ENCODE measurements at regions not wholly inside any gene's neighbourhood (a gene's known extent, or its start where the extent isn't known, plus 50 kb on each side); places are given as distances from the start of the nearest gene placed in this dataset.

- in situ Hi-C loops (cut with MboI; ENCODE audit: low sequenced_read_pairs), result no loop called here
These were observed 661.7 kb upstream of the SORCS1 start for GRCh38 chr10:107826171-107826570.

DNA sequence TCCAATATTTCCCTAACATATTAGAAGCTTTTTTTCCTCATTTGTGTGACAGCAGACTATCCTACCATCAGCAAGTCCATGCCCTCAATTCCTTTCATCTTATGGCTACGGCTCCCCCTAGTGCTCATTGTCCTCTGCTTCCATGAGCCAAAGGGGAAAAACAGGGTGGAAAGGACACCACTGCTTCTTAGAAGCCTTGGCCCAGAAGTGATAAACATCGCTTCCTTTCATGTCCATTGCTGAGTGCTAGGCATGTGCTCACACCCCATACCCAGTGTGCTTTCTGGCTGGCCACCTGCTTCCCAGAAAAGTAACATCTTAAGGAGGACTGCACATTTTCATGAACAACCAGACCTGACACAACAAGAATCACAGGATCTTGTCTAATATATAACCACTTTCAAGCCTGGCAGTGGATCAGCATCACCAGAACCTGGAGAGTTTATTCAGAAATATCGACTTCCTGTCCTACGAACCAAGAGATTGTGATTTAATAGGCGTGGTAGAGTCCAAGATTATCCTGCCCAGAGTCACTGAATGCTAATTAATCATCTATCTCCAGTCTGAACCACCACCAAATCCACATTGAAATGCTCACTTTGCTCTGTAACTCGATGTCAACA lies 650.5 kb upstream of the SORCS1 start:
- in situ Hi-C loops (cut with MboI; ENCODE audit: low sequenced_read_pairs), result loop anchor here (25.0 kb wide), 1 partner anchor 403 kb away; no protein-coding TSS in a partner anchor

DNA sequence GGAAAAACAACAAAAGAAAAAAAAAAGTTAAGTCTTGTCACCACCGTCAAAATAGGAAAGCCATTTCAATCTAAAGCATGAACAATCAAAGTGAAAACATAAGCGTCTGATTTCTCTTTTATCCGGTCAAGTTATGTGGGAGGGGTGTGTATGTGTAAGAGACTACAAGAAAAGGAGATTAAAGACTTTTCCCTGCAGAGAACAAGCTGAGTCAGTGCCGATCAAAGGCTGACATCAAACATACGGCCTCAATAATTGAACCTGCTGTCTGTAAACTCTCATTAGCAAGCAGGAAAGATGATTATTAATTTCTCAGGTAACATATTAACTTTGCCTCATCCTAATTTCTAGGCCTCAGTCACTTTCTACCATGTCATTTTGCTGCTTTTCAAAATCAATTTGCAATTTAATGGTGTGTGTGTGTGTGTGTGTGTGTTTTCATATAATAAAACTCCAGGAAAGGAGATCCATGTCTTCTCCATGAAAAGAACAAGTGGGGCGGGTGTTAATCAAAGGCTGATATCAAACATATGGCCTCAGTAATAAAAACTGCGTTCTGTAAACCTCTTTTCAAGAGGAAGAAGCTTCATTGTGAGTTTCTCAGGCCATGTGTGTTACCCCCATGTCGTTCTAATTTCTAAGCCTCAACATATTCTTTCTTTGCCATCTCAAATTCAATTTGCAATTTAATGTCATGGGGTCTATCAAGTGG lies 649.1 kb upstream of the SORCS1 start:
- in situ Hi-C loops (cut with MboI; ENCODE audit: low sequenced_read_pairs), result loop anchor here (25.0 kb wide), 1 partner anchor 401 kb away; no protein-coding TSS in a partner anchor

DNA sequence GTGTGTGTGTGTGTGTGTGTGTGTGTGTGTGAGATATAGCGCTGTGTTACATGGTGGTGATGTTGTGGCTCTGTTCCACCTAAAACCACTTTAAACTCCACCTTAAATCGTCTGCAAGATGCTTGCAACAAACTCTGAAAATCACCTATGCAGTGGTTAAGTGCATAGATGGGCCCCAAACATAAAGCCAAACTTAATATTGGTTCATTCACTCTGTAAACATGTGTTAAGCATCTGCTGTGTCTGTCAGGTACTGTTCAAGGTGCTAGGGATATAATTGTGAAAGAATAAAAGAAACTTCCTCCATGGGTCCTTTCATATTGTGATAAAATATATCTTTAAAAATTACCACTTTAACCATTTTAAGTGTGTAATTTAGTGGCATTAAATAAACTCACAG lies 645.4 kb upstream of the SORCS1 start:
- in situ Hi-C loops (cut with MboI; ENCODE audit: low sequenced_read_pairs), result loop anchor here (25.0 kb wide), 1 partner anchor 398 kb away; no protein-coding TSS in a partner anchor

GRCh38 chr10:107807836-107808235 lies 643.3 kb upstream of the SORCS1 start:
- in situ Hi-C loops (cut with MboI; ENCODE audit: low sequenced_read_pairs), result loop anchor here (25.0 kb wide), 1 partner anchor 396 kb away; no protein-coding TSS in a partner anchor

GRCh38 chr10:107806026-107806425 lies 641.5 kb upstream of the SORCS1 start:
- in situ Hi-C loops (cut with MboI; ENCODE audit: low sequenced_read_pairs), result loop anchor here (25.0 kb wide), 1 partner anchor 394 kb away; no protein-coding TSS in a partner anchor

DNA sequence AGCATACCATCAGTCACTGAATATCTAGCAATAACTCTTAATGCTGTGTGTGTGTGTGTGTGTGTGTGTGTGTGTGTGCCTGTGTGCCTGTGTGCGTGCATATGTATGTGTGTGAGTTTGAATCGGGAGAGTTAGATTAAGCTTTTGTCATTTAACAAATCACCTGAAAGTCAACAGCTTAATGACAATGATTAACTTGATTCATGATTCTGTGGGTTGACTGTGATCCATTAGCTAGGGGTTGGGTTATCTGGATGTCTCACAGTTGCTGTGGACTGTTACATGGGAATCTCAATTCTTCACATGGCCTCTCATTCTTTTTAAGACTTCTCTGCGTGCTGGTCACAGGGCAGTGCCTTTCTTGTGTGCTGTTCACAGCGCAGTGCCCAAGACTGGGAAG lies 639.0 kb upstream of the SORCS1 start:
- in situ Hi-C loops (cut with MboI; ENCODE audit: low sequenced_read_pairs), result loop anchor here (25.0 kb wide), 1 partner anchor 391 kb away; no protein-coding TSS in a partner anchor

- in situ Hi-C loops (cut with MboI; ENCODE audit: low sequenced_read_pairs), result loop anchor here (25.0 kb wide), 1 partner anchor 388 kb away; no protein-coding TSS in a partner anchor
These were observed 635.6 kb upstream of the SORCS1 start for GRCh38 chr10:107800061-107800460.

DNA sequence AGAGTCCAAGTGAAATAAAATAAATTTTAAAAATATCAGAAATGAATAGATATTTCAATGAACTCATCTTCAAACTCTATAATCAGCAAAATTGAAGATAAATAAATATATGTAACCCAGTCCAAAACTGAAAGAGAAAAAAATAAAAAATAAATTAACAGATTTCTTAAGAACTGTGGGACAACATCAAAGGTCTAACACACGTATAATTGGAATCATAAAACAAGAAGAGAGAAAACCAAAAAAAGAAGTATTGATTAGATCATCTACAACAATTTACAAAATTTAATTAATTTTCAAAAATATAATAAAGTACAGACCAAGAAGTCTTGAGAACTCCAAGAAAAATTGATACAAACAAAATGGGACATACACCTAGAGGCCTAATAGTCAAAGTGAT lies 625.8 kb upstream of the SORCS1 start:
- in situ Hi-C loops (cut with MboI; ENCODE audit: low sequenced_read_pairs), result no loop called here

DNA sequence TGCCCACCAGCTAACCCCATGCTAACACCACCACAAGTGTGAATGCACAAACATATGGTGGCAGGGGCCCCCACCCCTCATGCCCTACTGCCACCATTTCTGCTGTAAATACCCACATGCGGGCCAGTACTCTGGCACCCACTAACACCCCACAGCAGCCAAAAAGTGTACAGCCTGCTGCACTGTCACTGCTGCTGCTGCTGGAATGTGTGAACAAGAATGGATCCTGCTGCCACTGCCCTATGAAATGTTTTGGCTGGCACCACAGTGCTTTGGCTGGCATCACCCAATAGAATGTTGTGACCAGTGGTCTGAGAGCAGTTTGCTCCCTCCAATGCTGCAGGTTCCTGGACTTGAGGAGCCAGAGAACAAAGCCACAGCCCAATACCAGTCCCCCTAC lies 606.6 kb upstream of the SORCS1 start:
- in situ Hi-C loops (cut with MboI; ENCODE audit: low sequenced_read_pairs), result no loop called here

- in situ Hi-C loops (cut with MboI; ENCODE audit: low sequenced_read_pairs), result no loop called here
These were observed 602.7 kb upstream of the SORCS1 start for GRCh38 chr10:107767185-107767584.

DNA sequence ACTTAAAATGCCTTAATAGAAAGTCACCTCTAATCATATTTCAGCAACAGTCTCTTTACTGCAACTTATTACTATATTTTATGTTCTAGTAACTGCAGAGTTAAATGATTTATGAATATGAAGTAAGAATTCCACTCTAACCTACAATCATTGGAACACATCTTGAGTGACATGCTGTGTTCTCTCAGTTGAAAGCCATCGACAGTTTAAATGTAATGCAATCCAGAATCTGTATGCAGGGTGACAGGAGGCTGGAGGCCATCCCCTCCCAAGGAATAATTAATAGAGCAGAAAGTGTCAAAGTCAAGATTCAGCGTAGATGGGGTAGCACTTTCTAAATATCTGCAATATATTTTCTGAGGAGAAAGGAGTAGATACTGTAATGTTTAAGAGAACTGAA lies 590.3 kb upstream of the SORCS1 start:
- in situ Hi-C loops (cut with MboI; ENCODE audit: low sequenced_read_pairs), result no loop called here

DNA sequence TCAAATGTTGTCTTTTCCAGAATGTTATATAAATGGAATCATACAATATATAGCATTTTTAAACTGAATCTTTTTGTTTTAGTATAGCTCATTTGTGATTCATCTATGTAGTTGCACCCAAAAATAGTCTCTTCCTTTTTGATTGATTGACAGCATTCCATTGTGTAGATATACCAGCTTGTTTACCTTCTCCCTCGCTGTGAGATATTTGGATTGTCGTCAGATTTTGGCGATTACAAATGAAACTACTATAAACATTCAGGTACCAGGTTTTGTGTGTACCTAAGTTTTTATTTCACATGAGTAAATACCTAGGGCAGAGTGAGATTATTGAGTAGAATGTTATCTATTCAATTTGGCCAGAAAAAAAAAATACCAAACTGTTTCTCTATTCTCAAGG lies 584.7 kb upstream of the SORCS1 start:
- in situ Hi-C loops (cut with MboI; ENCODE audit: low sequenced_read_pairs), result no loop called here

- in situ Hi-C loops (cut with MboI; ENCODE audit: low sequenced_read_pairs), result no loop called here
These were observed 583.3 kb upstream of the SORCS1 start for GRCh38 chr10:107747851-107748250.

- in situ Hi-C loops (cut with MboI; ENCODE audit: low sequenced_read_pairs), result no loop called here
These were observed 577.5 kb upstream of the SORCS1 start for GRCh38 chr10:107741971-107742370.

GRCh38 chr10:107740962-107741690 lies 576.6 kb upstream of the SORCS1 start:
- in situ Hi-C loops (cut with MboI; ENCODE audit: low sequenced_read_pairs), result no loop called here

DNA sequence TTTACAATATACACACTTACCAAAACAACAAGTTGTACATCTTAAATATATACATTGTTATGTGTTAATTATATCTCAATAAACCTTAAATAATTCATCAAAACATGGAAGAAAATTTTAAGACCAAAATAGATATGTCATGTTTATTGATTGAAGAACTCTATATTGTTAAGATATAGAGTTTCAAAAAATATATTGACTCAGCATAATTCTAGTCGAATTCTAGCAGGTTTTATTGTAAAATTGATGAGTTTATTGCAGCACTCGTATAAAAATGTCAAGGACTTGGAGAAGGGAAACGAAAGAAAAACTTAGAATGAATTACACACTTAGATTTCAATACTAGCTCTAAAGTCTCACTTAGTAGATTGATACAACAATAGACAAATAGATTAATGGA lies 575.4 kb upstream of the SORCS1 start:
- in situ Hi-C loops (cut with MboI; ENCODE audit: low sequenced_read_pairs), result no loop called here

GRCh38 chr10:107733328-107734130 lies 569.0 kb upstream of the SORCS1 start:
- in situ Hi-C loops (cut with MboI; ENCODE audit: low sequenced_read_pairs), result no loop called here

- in situ Hi-C loops (cut with MboI; ENCODE audit: low sequenced_read_pairs), result no loop called here
These were observed 567.5 kb upstream of the SORCS1 start for GRCh38 chr10:107732045-107732444.

DNA sequence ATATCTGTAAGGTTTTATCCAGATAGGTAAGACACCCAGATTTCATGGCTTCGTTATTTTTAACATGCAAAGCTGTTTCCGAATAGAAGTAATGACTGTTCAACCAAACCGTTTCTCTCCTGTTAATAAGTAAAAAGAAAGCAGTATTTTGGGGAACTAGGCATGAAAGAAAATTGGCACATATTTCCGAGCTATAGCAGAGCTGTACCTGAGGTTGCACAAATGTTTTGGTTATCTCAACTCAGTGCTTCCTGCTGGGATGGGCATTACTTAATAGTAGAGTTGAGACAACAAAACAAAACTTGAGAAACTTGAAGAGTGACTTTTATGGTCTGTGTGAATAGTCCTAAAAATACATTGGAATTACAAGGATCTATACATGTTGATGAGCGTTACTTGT lies 564.3 kb upstream of the SORCS1 start:
- in situ Hi-C loops (cut with MboI; ENCODE audit: low sequenced_read_pairs), result no loop called here
